NB4 (cell line): ENCODE measurements at regions not wholly inside any gene's neighbourhood (a gene's known extent, or its start where the extent isn't known, plus 50 kb on each side); places are given as distances from the start of the nearest gene placed in this dataset.

Experiments
- CTCF ChIP-seq: IDR thresholded peaks from one replicate; pipeline ENCODE4 v1.5.1; 2012; ENCODE audit warnings: low read depth, low read length
- MAX ChIP-seq: IDR thresholded peaks from 2 replicates; pipeline ENCODE4 v1.6.1; 2011; ENCODE audit warnings: low read depth, low read length
- MYC ChIP-seq: IDR thresholded peaks from 2 replicates; pipeline ENCODE4 v1.6.1; 2011; ENCODE audit warnings: low read depth, low read length
- POLR2A ChIP-seq: IDR thresholded peaks from 2 replicates; pipeline ENCODE4 v1.6.1; 2011; ENCODE audit warnings: mild to moderate bottlenecking; ENCODE audit not compliant: insufficient read length; ENCODE audit errors: extremely low read depth

- TF ChIP-seq CTCF (no peak), MYC (no peak), POLR2A (no peak), MAX (no peak)
These were observed 229.1 kb downstream of the S1PR1 start for GRCh38 chr1:101465941-101466340.
